Left lung (tissue), 4 donors: ENCODE measurements at regions not wholly inside any gene's neighbourhood (a gene's known extent, or its start where the extent isn't known, plus 50 kb on each side); places are given as distances from the start of the nearest gene placed in this dataset.

Experiments
- ATAC-seq: fragments of 200-7000 bp; cut with Tn5 transposase; one replicate; pipeline ENCODE4 v1.9.1; 2020; ENCODE audit warnings: moderate library complexity
- DNase-seq, 4 donors: peaks; one replicate each; pipeline ENCODE4 v3.0.0-alpha.2; 2013 to 2020
- H3K27ac ChIP-seq, 2 donors: fragments of 200-600 bp; sonication (generic) in 1 of 2; one replicate each; pipeline versions ENCODE4 v1.5.0 to v1.8.0; 2020 to 2021
- H3K27me3 ChIP-seq, 2 donors: fragments of 200-600 bp; sonication (generic) in 1 of 2; one replicate each; pipeline versions ENCODE4 v1.5.0 to v1.8.0; 2020 to 2021
- H3K36me3 ChIP-seq, 2 donors: fragments of 200-600 bp; sonication (generic) in 1 of 2; one replicate each; pipeline versions ENCODE4 v1.5.0 to v1.8.0; 2020 to 2021
- H3K4me1 ChIP-seq, 2 donors: fragments of 200-600 bp; one replicate each; pipeline ENCODE4 v1.8.0; 2021
- H3K4me3 ChIP-seq, 2 donors: fragments of 200-600 bp; sonication (generic) in 1 of 2; one replicate each; pipeline versions ENCODE4 v1.5.0 to v1.8.0; 2020 to 2021; ENCODE audit warnings: mild to moderate bottlenecking in 1 of 2
- H3K9me3 ChIP-seq, 2 donors: fragments of 200-600 bp; sonication (generic) in 1 of 2; one replicate each; pipeline versions ENCODE4 v1.5.0 to v1.8.0; 2020 to 2021
- intact Hi-C, 2 donors: fragments of 100-400 bp; cut with DNase I; formaldehyde crosslinking; loops; one replicate each; pipeline versions ENCODE4 v1.11.2 to v1.14.2; 2022
- TF ChIP-seq, protein P1 (sequence below), 2 donors: fragments of 200-600 bp; sonication (generic) in 1 of 2; IDR thresholded peaks; one replicate each; pipeline versions ENCODE4 v1.5.0 to v1.8.0; 2021; ENCODE audit warnings: antibody characterized with exemption in 2 of 2
- donor health status: DM: no; HTN: yes; CAD: no.
- donor health status: DM: no; HTN: no; CAD: no.

- intact Hi-C loops, result no loop called here
- TF ChIP-seq, protein P1, sequence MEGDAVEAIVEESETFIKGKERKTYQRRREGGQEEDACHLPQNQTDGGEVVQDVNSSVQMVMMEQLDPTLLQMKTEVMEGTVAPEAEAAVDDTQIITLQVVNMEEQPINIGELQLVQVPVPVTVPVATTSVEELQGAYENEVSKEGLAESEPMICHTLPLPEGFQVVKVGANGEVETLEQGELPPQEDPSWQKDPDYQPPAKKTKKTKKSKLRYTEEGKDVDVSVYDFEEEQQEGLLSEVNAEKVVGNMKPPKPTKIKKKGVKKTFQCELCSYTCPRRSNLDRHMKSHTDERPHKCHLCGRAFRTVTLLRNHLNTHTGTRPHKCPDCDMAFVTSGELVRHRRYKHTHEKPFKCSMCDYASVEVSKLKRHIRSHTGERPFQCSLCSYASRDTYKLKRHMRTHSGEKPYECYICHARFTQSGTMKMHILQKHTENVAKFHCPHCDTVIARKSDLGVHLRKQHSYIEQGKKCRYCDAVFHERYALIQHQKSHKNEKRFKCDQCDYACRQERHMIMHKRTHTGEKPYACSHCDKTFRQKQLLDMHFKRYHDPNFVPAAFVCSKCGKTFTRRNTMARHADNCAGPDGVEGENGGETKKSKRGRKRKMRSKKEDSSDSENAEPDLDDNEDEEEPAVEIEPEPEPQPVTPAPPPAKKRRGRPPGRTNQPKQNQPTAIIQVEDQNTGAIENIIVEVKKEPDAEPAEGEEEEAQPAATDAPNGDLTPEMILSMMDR (IDR thresholded peaks at IDR 0.05), result no peak
Measured at GRCh38 chr6:67411036-67411435, 1224.0 kb upstream of the ADGRB3 start.

DNA sequence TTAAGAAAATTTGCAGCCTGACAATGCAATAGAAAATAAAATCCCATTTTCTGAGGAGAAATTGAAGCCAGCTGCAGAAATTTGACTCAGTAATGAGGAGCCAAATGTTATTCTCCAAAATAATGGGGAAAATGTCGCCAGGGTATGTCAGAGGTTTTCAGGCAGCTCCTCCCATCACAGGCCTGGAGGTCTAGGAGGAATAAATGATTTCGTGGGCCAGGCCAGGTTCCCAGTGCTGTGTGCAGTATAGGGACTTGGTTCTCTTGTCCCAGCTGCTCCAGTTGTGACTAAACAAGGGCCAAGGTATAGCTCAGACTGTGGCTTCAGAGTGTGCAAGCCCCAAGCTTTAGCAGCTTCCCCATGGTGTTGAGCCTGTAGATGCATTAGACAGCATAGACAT lies 1240.8 kb upstream of the ADGRB3 start:
- TF ChIP-seq, protein P1 (IDR thresholded peaks at IDR 0.05), result no peak
- Histone ChIP-seq H3K36me3 (no peaks in the 10 kb centered on the region), H3K4me3 (no peak overlapping the region), H3K9me3 (peaks cover 0 to 11% of the 10 kb centered on the region in 2 donors), H3K27ac (no peak overlapping the region), H3K27me3 (no peaks in the 10 kb centered on the region), H3K4me1 (no peaks in the 10 kb centered on the region)
- intact Hi-C loops, result no loop called here
- DNase-seq (no peak), ATAC-seq (no peak)

More at GRCh38 chr6:67411036-67411435, 1224.0 kb upstream of the ADGRB3 start:
- Histone ChIP-seq H3K4me1 (no peaks in the 10 kb centered on the region), H3K36me3 (no peaks in the 10 kb centered on the region), H3K27ac (no peak overlapping the region), H3K9me3 (peaks cover 0 to 1% of the 10 kb centered on the region in 2 donors), H3K4me3 (no peak overlapping the region), H3K27me3 (no peaks in the 10 kb centered on the region)
- ATAC-seq (no peak), DNase-seq (no peak)

GRCh38 chr6:67393356-67393755 lies 1241.7 kb upstream of the ADGRB3 start:
- no peaks in the 10 kb centered on the region for H3K27me3 ChIP-seq
- intact Hi-C loops, result no loop called here
- no peaks in the 10 kb centered on the region for H3K36me3 ChIP-seq
- H3K4me3 ChIP-seq, result no peak overlapping the region
- no peak overlapping the region for H3K27ac ChIP-seq
- TF ChIP-seq, protein P1 (IDR thresholded peaks at IDR 0.05), result no peak
- DNase-seq (no peak), ATAC-seq (no peak)
- H3K9me3 ChIP-seq, result peaks cover 0 to 11% of the 10 kb centered on the region in 2 donors
- H3K4me1 ChIP-seq, result no peaks in the 10 kb centered on the region

GRCh38 chr6:67391955-67392354 lies 1243.1 kb upstream of the ADGRB3 start:
- intact Hi-C loops, result no loop called here
- TF ChIP-seq, protein P1 (IDR thresholded peaks at IDR 0.05), result no peak
- peaks cover 0 to 11% of the 10 kb centered on the region in 2 donors for H3K9me3 ChIP-seq

GRCh38 chr6:67369679-67370078 lies 1265.4 kb upstream of the ADGRB3 start:
- no peak for DNase-seq
- TF ChIP-seq, protein P1 (IDR thresholded peaks at IDR 0.05), result no peak
- Histone ChIP-seq H3K36me3 (no peaks in the 10 kb centered on the region), H3K27ac (no peak overlapping the region), H3K4me3 (no peak overlapping the region), H3K4me1 (no peaks in the 10 kb centered on the region), H3K9me3 (no peaks in the 10 kb centered on the region), H3K27me3 (no peaks in the 10 kb centered on the region)
- intact Hi-C loops, result no loop called here
- no peak for ATAC-seq

More at GRCh38 chr6:67391955-67392354, 1243.1 kb upstream of the ADGRB3 start:
- ATAC-seq (no peak), DNase-seq (no peak)
- Histone ChIP-seq H3K4me3 (no peak overlapping the region), H3K27me3 (no peaks in the 10 kb centered on the region), H3K36me3 (no peaks in the 10 kb centered on the region), H3K4me1 (no peaks in the 10 kb centered on the region), H3K27ac (no peak overlapping the region)
